ENCODE measurements at regions not wholly inside any gene's neighbourhood (a gene's known extent, or its start where the extent isn't known, plus 50 kb on each side); places are given as distances from the start of the nearest gene placed in this dataset.

- no peaks in the 10 kb centered on the region for H3K27me3 ChIP-seq
- TF ChIP-seq CTCF (IDR thresholded peaks at IDR 0.05) (no peak), POLR2AphosphoS5 (IDR thresholded peaks at IDR 0.05) (no peak), POLR2A (IDR thresholded peaks at IDR 0.05) (no peak), EP300 (IDR thresholded peaks at IDR 0.05) (no peak)
- no peak for ATAC-seq
- H3K36me3 ChIP-seq: no peaks in the 10 kb centered on the region
- no peak overlapping the region for H3K4me3 ChIP-seq
- H3K27ac ChIP-seq: no peak overlapping the region
- H3K4me1 ChIP-seq: no peaks in the 10 kb centered on the region
- peaks cover 0 to 8% (median 0%) of the 10 kb centered on the region in 3 donors for H3K9me3 ChIP-seq
- WGBS, 2 donors (ENCODE audit: low coverage in 1 of 2): 95 to 96% methylated on average over 2 of the region's 2 CpGs
These were observed 167.2 kb upstream of the SLC4A4 start for GRCh38 chr4:71171592-71171991.

- Histone ChIP-seq H3K27me3 (no peaks in the 10 kb centered on the region), H3K4me3 (no peak overlapping the region), H3K9me3 (no peaks in the 10 kb centered on the region), H3K27ac (no peak overlapping the region), H3K36me3 (no peaks in the 10 kb centered on the region), H3K4me1 (peaks cover 0 to 18% (median 0%) of the 10 kb centered on the region in 3 donors)
- TF ChIP-seq POLR2AphosphoS5 (IDR thresholded peaks at IDR 0.05) (no peak), POLR2A (IDR thresholded peaks at IDR 0.05) (no peak), CTCF (IDR thresholded peaks at IDR 0.05) (no peak), EP300 (IDR thresholded peaks at IDR 0.05) (no peak)
- WGBS, 2 donors (ENCODE audit: low coverage in 1 of 2): 67 to 75% methylated on average over 1 of the region's 1 CpG
- no peak for ATAC-seq
These were observed 157.5 kb upstream of the SLC4A4 start for GRCh38 chr4:71181332-71181731.

- Histone ChIP-seq H3K27me3 (no peaks in the 10 kb centered on the region), H3K4me1 (peaks cover 0 to 31% (median 3%) of the 10 kb centered on the region in 3 donors), H3K9me3 (no peaks in the 10 kb centered on the region), H3K36me3 (no peaks in the 10 kb centered on the region), H3K4me3 (no peak overlapping the region), H3K27ac (no peak overlapping the region)
- 21 to 27% methylated on average over 10 of the region's 10 CpGs for WGBS, 2 donors (ENCODE audit: low coverage in 1 of 2)
- no peak for ATAC-seq
- TF ChIP-seq POLR2AphosphoS5 (IDR thresholded peaks at IDR 0.05) (no peak), CTCF (IDR thresholded peaks at IDR 0.05) (peak; percentile 41 to 66 (median 51)), POLR2A (IDR thresholded peaks at IDR 0.05) (no peak)
These were observed 154.5 kb upstream of the SLC4A4 start for GRCh38 chr4:71184195-71184781.

GRCh38 chr4:71185037-71185436 is 153.8 kb upstream of the SLC4A4 start:
- Histone ChIP-seq H3K27me3 (no peaks in the 10 kb centered on the region), H3K36me3 (no peaks in the 10 kb centered on the region), H3K4me1 (peaks cover 0 to 31% (median 3%) of the 10 kb centered on the region in 3 donors), H3K4me3 (no peak overlapping the region), H3K27ac (no peak overlapping the region), H3K9me3 (no peaks in the 10 kb centered on the region)
- no peak for ATAC-seq
- TF ChIP-seq CTCF (IDR thresholded peaks at IDR 0.05): no peak
- no peak for TF ChIP-seq EP300 (IDR thresholded peaks at IDR 0.05)
- no peak for TF ChIP-seq POLR2AphosphoS5 (IDR thresholded peaks at IDR 0.05)
- no peak for TF ChIP-seq POLR2A (IDR thresholded peaks at IDR 0.05)
- WGBS, 2 donors (ENCODE audit: low coverage in 1 of 2): 66 to 76% methylated on average over 3 of the region's 3 CpGs

GRCh38 chr4:71186257-71186565 is 152.6 kb upstream of the SLC4A4 start:
- TF ChIP-seq POLR2AphosphoS5 (IDR thresholded peaks at IDR 0.05) (no peak), EP300 (IDR thresholded peaks at IDR 0.05) (no peak), POLR2A (IDR thresholded peaks at IDR 0.05) (no peak), CTCF (IDR thresholded peaks at IDR 0.05) (no peak)
- peak overlapping the region; percentile 72 to 76 for H3K4me3 ChIP-seq
- H3K4me1 ChIP-seq: peaks cover 0 to 31% (median 3%) of the 10 kb centered on the region in 3 donors
- no peaks in the 10 kb centered on the region for H3K36me3 ChIP-seq
- ATAC-seq: no peak
- 0 to 2% methylated on average over 2 to 3 of the region's 11 CpGs for WGBS, 2 donors (ENCODE audit: low coverage in 1 of 2)
- no peaks in the 10 kb centered on the region for H3K27me3 ChIP-seq
- peak overlapping the region in 3 of 4 donors; percentile 77 to 81 (median 80) for H3K27ac ChIP-seq
- H3K9me3 ChIP-seq: no peaks in the 10 kb centered on the region

All from gastroesophageal sphincter (tissue), 4 donors.